ENCODE measurements at regions not wholly inside any gene's neighbourhood (a gene's known extent, or its start where the extent isn't known, plus 50 kb on each side); places are given as distances from the start of the nearest gene placed in this dataset.

- in situ Hi-C loops (cut with MboI; ENCODE audit: low sequenced_read_pairs, unreplicated experiment): no loop called here
- TF ChIP-seq CTCF (IDR thresholded peaks at IDR 0.05; ENCODE audit: borderline replicate concordance, control extremely low read depth, extremely low read depth, insufficient read depth, missing control alignments): no peak
- no peak for DNase-seq (ENCODE audit: low spot score)
Observed at GRCh38 chr14:96975116-96975515, 177.9 kb downstream of the VRK1 start.

GRCh38 chr14:96978525-96979272 lies 181.5 kb downstream of the VRK1 start:
- no peak for DNase-seq (ENCODE audit: low spot score)
- no peak for TF ChIP-seq CTCF (IDR thresholded peaks at IDR 0.05; ENCODE audit: borderline replicate concordance, control extremely low read depth, extremely low read depth, insufficient read depth, missing control alignments)
- in situ Hi-C loops (cut with MboI; ENCODE audit: low sequenced_read_pairs, unreplicated experiment): no loop called here

- DNase-seq (ENCODE audit: low spot score): no peak
- no peak for TF ChIP-seq CTCF (IDR thresholded peaks at IDR 0.05; ENCODE audit: borderline replicate concordance, control extremely low read depth, extremely low read depth, insufficient read depth, missing control alignments)
- in situ Hi-C loops (cut with MboI; ENCODE audit: low sequenced_read_pairs, unreplicated experiment): no loop called here
Observed at GRCh38 chr14:96979611-96980074, 182.5 kb downstream of the VRK1 start.

- TF ChIP-seq CTCF (IDR thresholded peaks at IDR 0.05; ENCODE audit: borderline replicate concordance, control extremely low read depth, extremely low read depth, insufficient read depth, missing control alignments): no peak
- in situ Hi-C loops (cut with MboI; ENCODE audit: low sequenced_read_pairs, unreplicated experiment): no loop called here
- no peak for DNase-seq (ENCODE audit: low spot score)
Observed at GRCh38 chr14:96980835-96981234, 183.7 kb downstream of the VRK1 start.

GRCh38 chr14:96986256-96987085 lies 189.3 kb downstream of the VRK1 start:
- no peak for TF ChIP-seq CTCF (IDR thresholded peaks at IDR 0.05; ENCODE audit: borderline replicate concordance, control extremely low read depth, extremely low read depth, insufficient read depth, missing control alignments)
- in situ Hi-C loops (cut with MboI; ENCODE audit: low sequenced_read_pairs, unreplicated experiment): no loop called here
- no peak for DNase-seq (ENCODE audit: low spot score)

- in situ Hi-C loops (cut with MboI; ENCODE audit: low sequenced_read_pairs, unreplicated experiment): no loop called here
Observed at GRCh38 chr14:96987086-96987474, 189.9 kb downstream of the VRK1 start.

More at GRCh38 chr14:96987086-96987474, 189.9 kb downstream of the VRK1 start:
- DNase-seq (ENCODE audit: low spot score): no peak
- no peak for TF ChIP-seq CTCF (IDR thresholded peaks at IDR 0.05; ENCODE audit: borderline replicate concordance, control extremely low read depth, extremely low read depth, insufficient read depth, missing control alignments)
